ENCODE measurements at regions not wholly inside any gene's neighbourhood (a gene's known extent, or its start where the extent isn't known, plus 50 kb on each side); places are given as distances from the start of the nearest gene placed in this dataset.

GRCh38 chr1:115543247-115543646, 98.5 kb upstream of the VANGL1 start:
- H3K9ac ChIP-seq (ENCODE audit: insufficient read length) = no peak overlapping the region
- no peak for DNase-seq (ENCODE audit: low read depth, low spot score)
- no peaks in the 10 kb centered on the region for H3K36me3 ChIP-seq (ENCODE audit: insufficient read depth, low read length)
- H3K4me3 ChIP-seq = no peak overlapping the region
- H3K9me3 ChIP-seq (ENCODE audit: low read depth, low read length) = no peaks in the 10 kb centered on the region
- no peak overlapping the region for H3K27ac ChIP-seq
- no peak for TF ChIP-seq EZH2 (IDR thresholded peaks at IDR 0.05)
- TF ChIP-seq POLR2AphosphoS5 (IDR thresholded peaks at IDR 0.05; ENCODE audit: borderline replicate concordance, low read depth, low read length) = no peak
- no peak for TF ChIP-seq FOXP2 (optimal IDR thresholded peaks at IDR 0.05; ENCODE audit: control extremely low read depth, extremely low read length, insufficient read depth)

DNA sequence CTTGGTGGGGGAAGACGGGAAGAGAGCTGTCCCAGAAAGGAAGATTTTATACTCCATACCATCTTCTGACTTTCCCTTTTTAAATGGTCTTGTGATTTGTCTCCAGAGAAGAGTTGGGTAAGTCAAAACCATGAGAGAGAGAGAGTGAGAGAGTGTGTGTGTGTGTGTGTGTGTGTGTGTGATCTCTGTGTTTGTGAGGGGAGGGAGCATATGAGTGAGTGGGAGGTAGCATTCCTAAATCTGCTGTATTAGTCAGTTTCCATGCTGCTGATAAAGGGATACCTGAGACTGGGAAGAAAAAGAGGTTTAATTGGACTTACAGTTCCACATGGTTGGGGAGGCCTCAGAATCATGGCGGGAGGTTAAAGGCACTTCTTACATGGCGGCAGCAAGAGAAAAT, 102.0 kb upstream of the VANGL1 start:
- no peak for DNase-seq (ENCODE audit: low read depth, low spot score)
- Histone ChIP-seq H3K36me3 (ENCODE audit: insufficient read depth, low read length) (no peaks in the 10 kb centered on the region), H3K27ac (no peak overlapping the region), H3K4me3 (no peak overlapping the region), H3K9me3 (ENCODE audit: low read depth, low read length) (no peaks in the 10 kb centered on the region), H3K9ac (ENCODE audit: insufficient read length) (no peak overlapping the region)
- TF ChIP-seq POLR2AphosphoS5 (IDR thresholded peaks at IDR 0.05; ENCODE audit: borderline replicate concordance, low read depth, low read length) (no peak), FOXP2 (optimal IDR thresholded peaks at IDR 0.05; ENCODE audit: control extremely low read depth, extremely low read length, insufficient read depth) (no peak), EZH2 (IDR thresholded peaks at IDR 0.05) (no peak)

- no peak overlapping the region for H3K4me3 ChIP-seq
- no peaks in the 10 kb centered on the region for H3K36me3 ChIP-seq (ENCODE audit: insufficient read depth, low read length)
Measured at GRCh38 chr1:115539061-115539460, 102.7 kb upstream of the VANGL1 start.

GRCh38 chr1:115538579-115538978, 103.2 kb upstream of the VANGL1 start:
- no peak for TF ChIP-seq FOXP2 (optimal IDR thresholded peaks at IDR 0.05; ENCODE audit: control extremely low read depth, extremely low read length, insufficient read depth)
- no peak for TF ChIP-seq EZH2 (IDR thresholded peaks at IDR 0.05)
- no peak for TF ChIP-seq POLR2AphosphoS5 (IDR thresholded peaks at IDR 0.05; ENCODE audit: borderline replicate concordance, low read depth, low read length)
- no peak for DNase-seq (ENCODE audit: low read depth, low spot score)
- H3K4me3 ChIP-seq = no peak overlapping the region
- no peak overlapping the region for H3K27ac ChIP-seq
- no peaks in the 10 kb centered on the region for H3K9me3 ChIP-seq (ENCODE audit: low read depth, low read length)
- no peak overlapping the region for H3K9ac ChIP-seq (ENCODE audit: insufficient read length)
- no peaks in the 10 kb centered on the region for H3K36me3 ChIP-seq (ENCODE audit: insufficient read depth, low read length)

More at GRCh38 chr1:115539061-115539460, 102.7 kb upstream of the VANGL1 start:
- Histone ChIP-seq H3K27ac (no peak overlapping the region), H3K9me3 (ENCODE audit: low read depth, low read length) (no peaks in the 10 kb centered on the region), H3K9ac (ENCODE audit: insufficient read length) (no peak overlapping the region)
- DNase-seq (ENCODE audit: low read depth, low spot score) = no peak
- no peak for TF ChIP-seq POLR2AphosphoS5 (IDR thresholded peaks at IDR 0.05; ENCODE audit: borderline replicate concordance, low read depth, low read length)
- no peak for TF ChIP-seq EZH2 (IDR thresholded peaks at IDR 0.05)
- no peak for TF ChIP-seq FOXP2 (optimal IDR thresholded peaks at IDR 0.05; ENCODE audit: control extremely low read depth, extremely low read length, insufficient read depth)

GRCh38 chr1:115537415-115537814, 104.4 kb upstream of the VANGL1 start:
- TF ChIP-seq POLR2AphosphoS5 (IDR thresholded peaks at IDR 0.05; ENCODE audit: borderline replicate concordance, low read depth, low read length) (no peak), FOXP2 (optimal IDR thresholded peaks at IDR 0.05; ENCODE audit: control extremely low read depth, extremely low read length, insufficient read depth) (no peak)
- H3K9me3 ChIP-seq (ENCODE audit: low read depth, low read length) = no peaks in the 10 kb centered on the region
- H3K4me3 ChIP-seq = no peak overlapping the region
- no peaks in the 10 kb centered on the region for H3K36me3 ChIP-seq (ENCODE audit: insufficient read depth, low read length)
- no peak overlapping the region for H3K27ac ChIP-seq
- no peak for DNase-seq (ENCODE audit: low read depth, low spot score)
- H3K9ac ChIP-seq (ENCODE audit: insufficient read length) = no peak overlapping the region

DNA sequence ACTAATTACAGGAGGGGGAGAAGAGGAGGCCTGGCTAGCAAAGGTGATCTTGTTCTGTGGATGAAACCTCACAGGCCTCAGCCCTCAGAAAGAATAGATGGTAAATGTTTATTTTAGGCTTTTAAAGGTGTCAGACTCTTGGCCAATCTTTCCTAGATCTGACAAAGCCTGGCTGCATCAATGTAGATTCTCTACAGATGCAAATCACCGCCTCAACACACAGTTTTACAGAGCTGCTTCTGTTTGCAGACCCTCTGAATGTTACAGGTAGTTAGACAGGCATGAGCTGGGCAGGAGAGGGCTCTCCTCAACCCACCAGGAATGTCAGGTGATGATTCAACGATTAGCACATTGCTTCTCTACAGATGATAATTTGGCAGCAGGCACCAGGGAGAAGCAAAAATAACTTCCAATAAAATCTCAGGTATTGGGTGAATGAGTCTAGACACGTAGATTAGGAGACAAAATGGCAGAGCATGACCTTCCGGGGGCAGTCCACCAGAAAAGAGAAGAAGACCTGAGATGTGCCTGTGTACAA, 105.4 kb upstream of the VANGL1 start:
- Histone ChIP-seq H3K4me3 (no peak overlapping the region), H3K9me3 (ENCODE audit: low read depth, low read length) (no peaks in the 10 kb centered on the region), H3K9ac (ENCODE audit: insufficient read length) (no peak overlapping the region), H3K36me3 (ENCODE audit: insufficient read depth, low read length) (no peaks in the 10 kb centered on the region), H3K27ac (no peak overlapping the region)
- no peak for DNase-seq (ENCODE audit: low read depth, low spot score)
- TF ChIP-seq EZH2 (IDR thresholded peaks at IDR 0.05) (no peak), POLR2AphosphoS5 (IDR thresholded peaks at IDR 0.05; ENCODE audit: borderline replicate concordance, low read depth, low read length) (no peak), FOXP2 (optimal IDR thresholded peaks at IDR 0.05; ENCODE audit: control extremely low read depth, extremely low read length, insufficient read depth) (no peak)

DNA sequence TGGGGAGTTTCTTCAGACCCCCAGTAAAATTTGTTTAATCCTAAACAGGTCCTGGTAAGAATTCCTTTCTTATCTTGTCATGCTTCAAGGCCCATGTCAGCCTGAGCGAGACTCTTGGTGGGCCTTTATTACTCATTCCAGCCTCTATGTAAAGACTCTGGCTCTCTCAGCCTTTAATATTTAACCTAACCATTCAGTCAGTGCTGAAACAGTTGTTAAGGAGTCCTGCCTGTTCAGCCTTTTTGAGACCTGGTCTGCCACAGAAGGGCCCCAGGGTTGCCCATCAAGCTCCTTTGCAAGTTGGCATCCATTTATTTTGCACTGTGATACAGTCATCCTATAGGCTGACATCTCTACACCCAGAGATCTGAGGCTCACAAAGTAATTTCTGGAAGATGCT, 107.7 kb upstream of the VANGL1 start:
- DNase-seq (ENCODE audit: low read depth, low spot score) = no peak
- Histone ChIP-seq H3K9me3 (ENCODE audit: low read depth, low read length) (no peaks in the 10 kb centered on the region), H3K9ac (ENCODE audit: insufficient read length) (no peak overlapping the region), H3K36me3 (ENCODE audit: insufficient read depth, low read length) (no peaks in the 10 kb centered on the region), H3K27ac (no peak overlapping the region), H3K4me3 (no peak overlapping the region)
- TF ChIP-seq FOXP2 (optimal IDR thresholded peaks at IDR 0.05; ENCODE audit: control extremely low read depth, extremely low read length, insufficient read depth) = no peak

DNA sequence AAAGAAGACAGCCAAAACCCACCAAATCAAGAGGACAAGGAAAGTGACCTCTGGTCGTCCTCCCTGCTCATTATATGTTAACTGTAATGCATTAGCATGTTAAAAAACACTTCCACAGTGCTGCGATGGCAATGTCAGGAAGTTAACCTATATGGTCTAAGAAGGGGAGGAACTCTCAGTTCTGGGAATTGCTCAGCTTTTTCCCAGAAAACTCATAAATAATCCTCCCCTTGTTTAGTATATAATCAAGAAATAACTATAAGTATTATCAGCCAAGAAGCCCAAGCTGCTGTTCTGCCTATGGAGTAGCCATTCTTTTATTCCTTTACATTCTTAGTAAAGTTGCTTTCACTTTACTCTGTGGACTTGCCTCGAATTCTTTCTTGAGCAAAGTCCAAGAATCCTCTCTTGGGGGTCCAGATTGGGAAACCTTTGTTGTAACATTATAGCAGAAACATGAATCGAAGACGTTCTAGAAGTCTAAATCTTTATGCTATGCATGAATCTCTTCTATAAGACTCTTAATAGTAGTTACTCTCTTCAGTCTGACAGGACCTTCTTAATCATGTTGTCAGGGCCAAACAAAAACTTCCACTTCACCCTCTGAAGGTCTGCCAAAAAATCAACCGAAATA, 110.0 kb upstream of the VANGL1 start:
- Histone ChIP-seq H3K9me3 (ENCODE audit: low read depth, low read length) (no peaks in the 10 kb centered on the region), H3K9ac (ENCODE audit: insufficient read length) (peak overlapping the region; percentile 63), H3K36me3 (ENCODE audit: insufficient read depth, low read length) (no peaks in the 10 kb centered on the region), H3K4me3 (peak overlapping the region; percentile 51), H3K27ac (no peak overlapping the region; the same call in 1 of the 2 replicates)
- DNase-seq (ENCODE audit: low read depth, low spot score) = no peak
- no peak for TF ChIP-seq POLR2AphosphoS5 (IDR thresholded peaks at IDR 0.05; ENCODE audit: borderline replicate concordance, low read depth, low read length)
- TF ChIP-seq EZH2 (IDR thresholded peaks at IDR 0.05) = no peak
- no peak for TF ChIP-seq FOXP2 (optimal IDR thresholded peaks at IDR 0.05; ENCODE audit: control extremely low read depth, extremely low read length, insufficient read depth)

GRCh38 chr1:115530407-115530806, 111.4 kb upstream of the VANGL1 start:
- no peaks in the 10 kb centered on the region for H3K36me3 ChIP-seq (ENCODE audit: insufficient read depth, low read length)
- no peaks in the 10 kb centered on the region for H3K9me3 ChIP-seq (ENCODE audit: low read depth, low read length)
- H3K27ac ChIP-seq = no peak overlapping the region
- no peak overlapping the region for H3K4me3 ChIP-seq
- no peak for DNase-seq (ENCODE audit: low read depth, low spot score)
- no peak for TF ChIP-seq FOXP2 (optimal IDR thresholded peaks at IDR 0.05; ENCODE audit: control extremely low read depth, extremely low read length, insufficient read depth)
- no peak overlapping the region for H3K9ac ChIP-seq (ENCODE audit: insufficient read length)
